Tibial nerve (tissue), 4 donors: ENCODE measurements at regions not wholly inside any gene's neighbourhood (a gene's known extent, or its start where the extent isn't known, plus 50 kb on each side); places are given as distances from the start of the nearest gene placed in this dataset.

Source experiments
- CTCF ChIP-seq, 5 experiments: fragments of 200-600 bp in 3 of 5; fragments of 450-650 bp in 2 of 5; sonication (generic) in 3 of 5; IDR thresholded peaks; one replicate each; pipeline ENCODE4 v1.5.1; 2016 to 2019; ENCODE audit warnings: antibody characterized with exemption in 5 of 5, mild to moderate bottlenecking in 3 of 5, moderate library complexity in 2 of 5
- EP300 ChIP-seq, 2 donors: sonication (generic); formaldehyde crosslinking; IDR thresholded peaks; one replicate each; pipeline ENCODE4 v1.6.1; 2017; ENCODE audit warnings: antibody characterized with exemption in 2 of 2, mild to moderate bottlenecking in 1 of 2
- POLR2A ChIP-seq, 2 donors: fragments of 450-650 bp; IDR thresholded peaks; one replicate each; pipeline ENCODE4 v1.6.1; 2017; ENCODE audit warnings: antibody characterized with exemption in 2 of 2, mild to moderate bottlenecking in 2 of 2, moderate library complexity in 2 of 2

- TF ChIP-seq CTCF (IDR thresholded peaks at IDR 0.05): no peak
- TF ChIP-seq POLR2A (IDR thresholded peaks at IDR 0.05): no peak
- no peak for TF ChIP-seq EP300 (IDR thresholded peaks at IDR 0.05)
Measured at GRCh38 chr10:16381083-16381482, 55.7 kb upstream of the PTER start.
